GM18867 (cell line): ENCODE measurements at regions not wholly inside any gene's neighbourhood (a gene's known extent, or its start where the extent isn't known, plus 50 kb on each side); places are given as distances from the start of the nearest gene placed in this dataset.
"Not testable (repeated sequence)": the region's sequence is repeated elsewhere in the genome, so short reads cannot be mapped to it uniquely, and the experiment has no call there.

ENCODE experiments used
- ATAC-seq: cut with Tn5 transposase; IDR thresholded peaks from one replicate; pipeline ENCODE4 v1.9.1; 2021; ENCODE audit warnings: mild to moderate bottlenecking, moderate library complexity; ENCODE audit not compliant: unreplicated experiment

DNA sequence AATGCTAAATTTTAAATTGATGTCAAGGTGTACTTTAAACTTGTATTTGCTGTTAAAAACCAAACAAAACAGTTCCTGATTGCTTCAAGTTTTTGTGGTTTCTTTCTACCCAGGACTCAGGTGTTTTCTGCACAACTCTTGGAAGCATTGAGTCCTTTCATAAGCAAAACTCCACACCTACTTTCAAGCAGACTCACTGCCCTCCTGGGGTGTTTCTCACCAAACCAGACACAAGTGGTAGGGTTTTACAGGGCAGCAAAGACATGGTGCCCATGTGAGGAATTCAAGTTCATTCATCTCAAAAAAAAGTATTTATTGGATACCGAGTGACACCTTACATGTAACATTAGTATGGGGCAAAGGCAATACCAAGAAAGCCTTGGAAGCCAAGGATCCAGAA, 146.7 kb upstream of the BNIP2 start:
- no peak for ATAC-seq

DNA sequence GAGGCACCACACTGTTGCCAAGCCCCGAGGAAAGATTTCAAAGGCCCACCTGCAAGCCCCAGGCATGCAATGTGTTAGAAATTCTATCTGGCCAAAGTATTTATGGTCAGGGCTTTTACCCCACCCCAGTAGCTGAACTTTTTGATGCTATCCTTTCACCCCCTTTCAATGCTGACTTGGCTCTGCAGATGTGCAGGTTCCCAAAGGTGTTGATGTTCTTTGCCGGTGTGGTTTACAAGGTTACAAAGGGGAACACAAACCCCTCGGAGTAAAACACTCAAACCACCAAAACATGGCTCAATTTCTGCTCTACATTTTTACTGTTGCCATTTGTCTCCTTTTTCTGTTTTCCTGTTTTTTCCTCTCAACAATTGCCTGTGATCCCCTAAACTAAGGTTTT, 145.4 kb upstream of the BNIP2 start:
- no peak for ATAC-seq

DNA sequence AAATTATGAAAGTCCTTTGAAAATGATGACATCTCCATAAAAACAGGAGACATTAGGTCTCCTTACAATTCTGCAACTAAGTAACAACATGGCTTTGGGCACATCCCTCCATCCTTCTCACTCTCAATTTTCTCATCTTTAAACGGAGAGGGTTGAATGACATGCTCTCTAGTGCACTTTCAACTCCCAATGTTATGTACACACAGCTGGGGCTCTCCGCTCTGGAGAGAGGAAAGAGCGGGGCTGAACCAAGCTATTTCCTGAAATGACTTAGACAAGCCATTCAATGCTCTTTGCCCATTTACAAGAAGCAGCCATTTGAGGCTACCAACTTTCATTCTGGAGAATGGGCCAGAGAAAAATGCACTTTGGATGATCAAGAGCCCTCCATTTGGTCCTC, 144.2 kb upstream of the BNIP2 start:
- no peak for ATAC-seq

DNA sequence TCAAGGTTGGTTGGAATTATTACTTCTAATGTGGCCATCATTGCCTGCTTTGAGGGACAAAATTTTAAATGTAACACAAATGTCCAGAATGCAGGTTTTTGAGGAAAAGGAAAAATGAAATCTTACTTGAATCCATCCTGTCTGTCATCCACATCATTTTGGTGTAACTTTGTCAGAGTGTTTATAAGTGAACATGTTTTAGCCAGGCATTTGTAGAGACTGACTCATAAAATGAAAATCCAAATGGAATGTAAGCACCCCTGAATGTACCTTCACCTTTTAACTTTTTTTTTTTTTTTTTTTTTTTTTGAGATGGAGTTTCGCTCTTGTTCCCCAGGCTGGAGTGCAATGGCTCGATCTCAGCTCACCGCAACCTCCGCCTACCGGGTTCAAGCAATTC, 141.8 kb upstream of the BNIP2 start:
- ATAC-seq, result no peak

DNA sequence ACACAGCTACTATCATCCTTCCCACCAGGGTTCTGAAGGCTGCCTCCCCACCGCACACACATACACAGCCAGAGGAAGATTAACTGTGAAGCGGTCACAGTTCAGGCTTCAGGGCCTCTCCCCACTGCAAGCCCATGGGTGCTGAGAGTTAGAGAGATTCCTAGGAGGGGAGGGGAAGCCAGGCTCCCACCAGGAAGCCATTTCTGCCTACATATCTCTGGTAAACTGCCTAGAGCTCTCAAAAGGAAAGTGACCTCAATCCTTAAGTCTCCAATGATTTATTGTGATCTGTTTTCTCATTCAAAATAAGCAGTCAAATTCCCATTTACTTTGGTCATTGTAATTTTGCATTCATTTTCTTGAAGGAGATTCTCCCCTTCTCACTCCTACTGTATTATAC, 141.0 kb upstream of the BNIP2 start:
- no peak for ATAC-seq

DNA sequence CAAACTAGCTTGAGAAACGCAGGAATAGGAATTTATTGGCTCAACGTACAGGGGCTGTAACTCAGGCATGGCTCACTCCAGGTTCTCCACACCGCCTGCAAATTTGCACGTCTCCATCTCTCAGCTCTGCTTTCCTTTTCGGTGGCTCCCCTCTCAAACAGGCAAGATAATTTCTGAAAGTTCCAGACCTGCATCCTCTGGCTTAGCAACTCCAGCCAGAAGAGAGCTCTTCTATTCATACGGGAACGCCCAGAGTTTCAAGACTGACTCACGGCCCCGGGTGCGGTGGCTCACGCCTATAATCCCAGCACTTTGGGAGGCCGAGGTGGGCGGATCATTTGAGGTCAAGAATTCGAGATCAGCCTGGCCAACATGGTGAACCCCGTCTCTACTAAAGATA, 139.7 kb upstream of the BNIP2 start:
- ATAC-seq, result no peak

DNA sequence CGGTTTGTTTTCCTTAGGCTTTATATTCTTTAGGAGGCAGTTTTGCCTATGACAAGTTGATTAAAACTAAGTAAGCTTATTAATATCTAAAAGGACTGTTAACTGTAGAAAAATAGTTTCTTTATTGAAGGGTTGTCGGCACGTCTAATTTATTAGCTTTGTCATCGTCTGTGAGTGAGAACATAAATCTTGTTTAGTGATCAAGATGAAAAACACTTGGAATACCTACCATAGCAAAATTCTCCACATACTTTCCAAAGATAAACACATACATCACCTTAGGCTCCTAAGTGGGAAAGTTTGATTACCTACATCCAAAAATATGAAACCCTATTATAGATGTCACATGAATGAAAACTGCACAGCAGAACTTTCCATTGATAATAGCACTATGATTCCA, 139.1 kb upstream of the BNIP2 start:
- no peak for ATAC-seq

DNA sequence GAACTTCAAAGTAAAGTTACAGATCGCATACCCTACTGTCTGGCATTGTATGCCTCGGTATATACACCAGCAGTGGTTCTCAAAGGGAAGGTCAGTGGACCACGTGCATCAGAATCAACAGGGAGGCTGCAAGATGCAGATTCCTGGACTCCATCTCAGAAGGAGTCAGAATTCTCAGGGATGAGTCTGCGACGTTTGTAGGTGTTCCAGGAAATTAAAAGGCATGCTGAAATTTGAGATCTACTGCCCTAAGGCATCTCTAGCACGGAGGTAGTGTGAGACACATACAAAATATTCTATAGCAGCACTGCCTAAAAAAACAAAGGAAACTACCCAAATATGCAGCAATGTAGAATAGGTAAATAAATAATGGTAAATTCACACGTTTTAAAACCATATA, 136.8 kb upstream of the BNIP2 start:
- ATAC-seq, result no peak

DNA sequence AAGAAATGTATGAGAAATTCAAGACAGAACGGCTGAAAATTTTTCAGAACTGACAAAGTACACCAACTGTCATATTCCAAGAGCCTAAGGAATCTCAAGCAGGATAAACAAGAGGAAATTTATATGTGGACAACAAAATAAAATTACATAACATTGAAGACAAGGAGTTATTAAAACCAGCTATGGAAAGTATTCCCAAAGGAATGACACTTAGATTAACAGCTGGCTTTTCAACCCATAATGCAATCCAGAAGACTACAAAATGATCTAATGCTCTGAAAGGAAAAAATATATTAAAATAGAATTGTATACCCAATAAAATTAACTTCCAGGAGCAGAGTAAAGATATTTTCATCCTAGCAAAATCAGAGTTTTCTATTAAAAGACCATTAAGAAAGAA, 132.2 kb upstream of the BNIP2 start:
- no peak for ATAC-seq

DNA sequence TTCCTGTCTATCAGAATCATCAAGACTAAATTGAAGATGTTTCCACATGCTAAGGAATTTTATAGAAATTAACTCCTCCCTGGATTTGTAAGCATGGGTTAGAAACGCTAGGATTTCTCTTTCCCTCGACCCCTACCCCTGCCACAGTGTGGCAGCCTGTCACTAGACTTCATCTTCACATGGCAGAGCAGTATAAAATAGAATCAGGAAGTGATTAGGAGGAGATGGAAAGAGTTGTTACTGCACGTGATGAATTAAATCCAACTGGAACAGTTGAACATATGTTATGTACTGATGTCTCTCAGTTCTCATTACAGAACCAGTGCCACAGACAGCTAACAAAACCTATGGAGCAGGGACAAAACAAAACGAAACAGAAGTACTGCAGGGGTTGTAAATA, 130.0 kb upstream of the BNIP2 start:
- ATAC-seq, result no peak

DNA sequence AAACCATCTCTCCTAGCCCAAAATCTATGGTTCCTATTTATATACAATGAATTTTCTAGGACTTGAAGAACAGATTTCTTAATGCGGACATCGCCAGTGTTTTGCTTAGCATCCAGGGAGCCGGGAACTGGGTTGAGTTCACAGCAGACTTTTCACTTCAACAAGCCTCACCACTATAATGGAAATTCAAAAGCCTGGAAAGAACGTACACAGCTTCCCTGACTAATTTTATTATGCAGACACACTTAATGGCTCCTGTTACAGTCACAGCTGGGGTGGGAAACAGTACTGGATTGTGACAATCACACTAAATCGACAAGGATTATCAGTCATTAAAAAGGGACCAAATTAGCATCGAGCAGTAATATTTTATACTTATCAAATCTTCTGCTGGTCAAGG, 129.2 kb upstream of the BNIP2 start:
- no peak for ATAC-seq

DNA sequence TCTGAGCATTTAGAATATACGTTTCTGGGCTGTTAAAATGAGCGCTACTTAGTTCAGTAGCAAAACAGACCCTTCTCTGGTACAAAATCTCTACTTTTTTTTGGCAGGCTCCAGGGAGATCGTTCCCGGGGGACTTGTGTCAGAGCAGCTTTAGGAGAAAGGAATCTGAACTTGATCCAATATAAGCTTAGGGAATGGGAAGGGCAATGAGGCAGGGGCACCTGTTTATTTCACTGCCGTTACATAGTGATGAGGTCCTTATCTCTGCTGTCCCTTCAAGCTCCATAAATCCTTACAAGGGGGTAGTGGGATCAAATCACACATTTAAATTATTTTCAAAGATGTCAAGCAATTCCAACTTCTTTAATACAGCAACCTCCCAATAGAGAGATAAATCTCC, 128.7 kb upstream of the BNIP2 start:
- ATAC-seq, result no peak

DNA sequence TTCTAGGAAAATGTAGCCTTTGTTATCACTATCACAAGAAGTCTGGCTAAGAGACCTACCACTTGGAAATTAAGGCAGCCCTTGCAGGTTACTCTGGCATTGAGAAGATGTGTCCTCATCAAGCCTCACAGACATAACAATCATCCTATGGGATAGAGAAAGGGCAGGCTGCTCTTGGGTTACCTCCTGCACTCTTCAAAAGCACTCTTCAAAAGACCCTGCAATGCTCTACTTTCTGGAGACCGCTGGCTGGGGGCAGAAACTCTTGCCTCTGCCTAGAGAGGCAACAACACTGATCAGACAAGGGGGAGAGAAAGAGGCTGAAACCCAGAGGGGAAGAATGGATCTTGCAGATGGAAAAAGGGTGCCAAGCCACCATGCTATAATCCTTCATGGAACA, 127.9 kb upstream of the BNIP2 start:
- no peak for ATAC-seq

DNA sequence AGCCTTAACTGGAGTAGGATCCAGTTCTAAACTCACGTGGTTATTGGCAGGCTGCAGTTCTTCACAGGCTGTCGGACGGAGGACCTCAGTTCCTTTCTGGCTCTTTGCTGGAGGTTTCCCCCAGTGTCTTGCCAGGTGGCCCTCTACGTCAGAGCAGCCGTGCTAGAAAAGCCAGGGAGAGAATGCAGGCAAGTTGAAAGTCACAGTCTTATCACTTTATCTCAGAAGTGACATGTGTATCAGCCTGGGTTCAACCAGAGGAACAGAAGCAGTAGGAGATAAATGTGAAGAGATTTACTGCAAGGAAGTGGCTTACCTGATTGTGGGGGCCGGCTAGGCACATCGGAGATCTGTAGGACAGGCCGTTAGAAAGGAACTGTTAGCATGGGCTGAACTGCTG, 125.3 kb upstream of the BNIP2 start:
- no peak for ATAC-seq

DNA sequence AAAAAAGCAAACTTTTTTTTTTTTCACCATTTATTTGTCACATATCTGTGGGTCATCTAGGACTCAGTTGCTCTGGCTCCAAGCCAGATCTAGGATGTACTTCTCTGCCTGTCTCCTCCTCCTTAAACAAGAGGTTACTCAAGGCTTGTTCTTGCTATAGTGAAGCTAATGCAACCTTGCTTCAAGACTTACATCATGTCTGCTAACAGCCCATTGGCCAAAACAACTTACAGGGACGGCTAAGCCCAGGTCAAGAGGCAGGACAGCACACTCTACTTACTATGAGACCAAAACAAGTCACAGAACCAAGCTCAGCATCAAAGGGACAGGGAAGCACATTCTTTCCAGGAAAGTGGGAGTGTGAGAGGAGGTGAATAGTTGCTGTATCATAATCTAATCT, 123.8 kb upstream of the BNIP2 start:
- ATAC-seq, result no peak

DNA sequence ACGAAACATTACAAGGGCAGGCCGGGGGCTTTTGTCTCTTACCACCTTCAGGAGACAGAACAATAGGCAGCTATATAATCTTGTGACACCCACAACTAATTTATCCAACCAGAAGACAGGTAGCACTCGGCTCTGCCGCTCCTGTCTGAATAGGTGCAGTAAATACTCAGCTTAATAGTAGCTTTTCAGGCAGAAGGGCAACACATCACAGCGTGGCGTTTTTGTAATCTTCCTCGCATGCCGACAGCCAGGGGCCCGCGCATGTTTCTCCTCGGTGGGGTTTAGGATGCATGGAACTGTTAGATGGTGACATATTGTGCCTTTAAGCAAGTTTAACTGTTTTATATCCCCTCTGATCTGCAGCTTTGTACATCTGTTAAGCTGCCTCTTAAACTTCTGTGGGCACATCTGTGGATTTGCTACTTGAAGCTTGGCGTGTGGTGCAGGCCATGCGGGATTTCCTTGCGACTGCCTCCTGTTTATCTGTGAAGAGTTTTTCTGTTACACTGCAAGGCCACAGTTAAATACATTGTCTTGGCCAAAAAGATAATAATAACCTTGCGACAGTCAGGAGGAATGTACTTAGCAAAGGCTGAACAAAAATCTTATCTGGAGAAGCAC, 123.2 kb upstream of the BNIP2 start:
- ATAC-seq, result no peak

DNA sequence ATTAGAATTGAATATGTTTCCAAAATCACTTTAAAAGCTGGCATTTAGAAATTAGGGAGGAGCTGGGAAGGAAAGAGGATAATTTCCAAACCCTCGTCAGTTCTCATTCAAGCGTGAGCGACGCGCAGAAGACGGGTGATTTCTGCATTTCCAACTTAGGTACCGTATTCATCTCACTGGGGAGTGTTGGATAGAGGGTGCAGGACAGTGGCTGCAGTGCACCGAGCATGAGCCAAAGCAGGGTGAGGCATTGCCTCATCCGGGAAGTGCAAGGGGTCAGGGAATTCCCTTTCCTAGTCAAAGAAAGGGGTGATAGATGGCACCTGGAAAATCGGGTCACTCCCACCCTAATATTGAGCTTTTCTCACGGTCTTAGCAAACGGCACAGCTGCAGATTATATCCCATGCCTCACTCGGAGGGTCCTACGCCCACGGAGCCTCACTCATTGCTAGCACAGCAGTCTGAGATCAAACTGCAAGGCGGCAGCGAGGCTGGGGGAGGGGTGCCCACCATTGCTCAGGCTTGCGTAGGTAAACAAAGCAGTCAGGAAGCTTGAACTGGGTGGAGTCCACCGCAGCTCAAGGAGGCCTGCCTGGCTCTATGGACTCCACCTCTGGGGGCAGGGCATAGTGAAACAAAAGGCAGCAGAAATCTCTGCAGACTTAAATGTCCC, 114.3 kb upstream of the BNIP2 start:
- ATAC-seq, result not testable (repeated sequence)

DNA sequence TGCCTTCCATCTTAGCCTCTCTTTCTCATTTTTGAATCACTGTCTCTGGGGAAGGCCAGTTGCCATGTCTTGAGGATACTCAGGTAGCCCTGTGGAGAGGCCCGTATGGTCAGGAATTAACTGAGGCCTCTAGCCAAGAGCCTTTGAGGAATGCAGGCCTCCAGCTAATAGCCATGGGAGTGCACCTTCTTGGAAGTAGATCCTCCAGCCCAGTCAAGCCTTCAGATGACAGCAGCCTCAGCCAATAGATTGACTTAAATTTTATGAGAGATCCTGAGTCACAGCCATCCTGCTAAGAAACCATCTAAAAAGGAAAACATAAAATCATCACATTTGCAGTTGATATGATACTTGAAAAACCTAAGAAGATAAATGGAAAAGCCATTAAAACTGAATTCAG, 112.5 kb upstream of the BNIP2 start:
- no peak for ATAC-seq

DNA sequence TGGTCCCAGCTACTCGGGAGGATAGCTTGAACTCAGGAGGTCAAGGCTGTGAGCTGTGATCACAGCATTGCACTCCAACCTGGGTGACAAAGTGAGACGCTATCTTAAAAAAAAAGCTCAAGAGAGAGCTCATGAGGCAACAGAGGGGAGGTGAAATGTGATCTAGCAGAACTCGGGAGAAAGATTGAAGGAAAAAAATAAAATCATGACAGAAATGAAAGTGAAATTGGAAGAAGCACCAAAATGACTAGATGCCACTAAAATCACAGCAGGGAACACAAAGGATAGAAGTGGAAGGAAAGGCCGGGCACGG, 109.4 kb upstream of the BNIP2 start:
- ATAC-seq, result no peak

DNA sequence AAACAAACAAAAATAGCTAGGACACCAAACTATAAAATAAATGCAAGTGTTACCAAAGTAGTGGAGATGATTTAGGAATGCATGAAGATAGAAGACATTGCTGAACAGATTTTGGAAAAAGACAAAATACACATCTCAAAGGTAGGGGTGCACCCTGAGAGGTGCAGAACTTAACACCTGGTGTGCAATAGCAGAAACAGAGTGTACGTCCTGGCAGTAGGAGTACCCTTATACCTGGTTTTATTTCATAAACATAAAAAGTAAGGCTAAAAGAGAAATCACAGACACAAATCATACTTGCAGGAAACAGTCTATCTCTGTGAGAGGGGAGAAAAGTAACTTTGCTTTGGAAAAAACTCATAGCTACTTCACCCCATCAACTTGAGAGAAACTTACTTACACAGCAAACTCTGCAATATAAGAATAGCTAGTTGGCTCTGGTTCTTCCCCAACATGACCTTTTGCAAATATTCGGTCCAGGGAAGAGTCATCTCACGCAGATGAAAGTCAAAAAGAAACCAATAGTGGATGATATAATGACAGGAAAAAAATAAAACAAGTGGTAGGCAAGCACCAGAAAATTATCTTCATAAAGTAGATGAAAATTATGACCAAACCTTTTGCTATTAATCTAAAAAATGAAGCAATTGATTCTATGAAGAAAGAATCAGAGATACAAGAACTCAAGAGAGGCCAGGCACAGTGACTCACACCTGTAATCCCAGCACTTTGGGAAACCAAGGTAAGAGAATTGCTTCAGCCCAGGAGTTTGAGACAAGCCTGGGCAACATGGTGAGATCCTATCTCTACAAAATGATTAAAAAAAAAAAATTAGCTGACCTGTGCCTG, 108.9 kb upstream of the BNIP2 start:
- no peak for ATAC-seq

DNA sequence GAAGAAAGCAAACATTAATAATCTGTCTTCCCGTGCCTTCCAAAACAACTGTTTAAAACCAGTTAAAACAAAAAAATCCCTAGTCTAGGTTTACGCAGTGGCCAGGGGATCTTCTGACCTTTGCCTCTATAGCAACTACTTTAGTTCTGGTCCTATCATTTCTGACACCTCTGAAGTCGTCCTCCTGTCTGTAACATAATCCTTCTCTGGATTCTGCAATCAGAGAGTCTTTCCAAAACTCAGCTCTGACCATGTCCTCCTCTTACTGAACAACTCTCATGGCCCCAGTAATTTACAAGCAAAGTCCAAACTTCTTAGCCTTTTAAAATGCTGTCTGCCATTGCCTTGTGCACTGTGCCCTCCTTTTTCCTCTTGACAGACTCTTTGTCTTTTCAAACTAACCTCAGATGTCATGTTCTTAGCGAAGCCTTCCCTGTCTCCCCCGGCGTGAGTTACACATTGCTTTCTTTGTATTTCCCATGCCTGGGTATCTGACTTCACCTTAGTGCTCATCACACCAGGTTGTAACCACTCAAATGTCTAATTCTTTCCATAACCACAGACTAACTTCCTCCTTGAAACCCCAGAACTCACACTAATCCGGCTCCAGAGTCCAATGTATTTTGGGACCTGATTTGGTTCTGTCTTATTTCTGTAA, 105.2 kb upstream of the BNIP2 start:
- no peak for ATAC-seq

DNA sequence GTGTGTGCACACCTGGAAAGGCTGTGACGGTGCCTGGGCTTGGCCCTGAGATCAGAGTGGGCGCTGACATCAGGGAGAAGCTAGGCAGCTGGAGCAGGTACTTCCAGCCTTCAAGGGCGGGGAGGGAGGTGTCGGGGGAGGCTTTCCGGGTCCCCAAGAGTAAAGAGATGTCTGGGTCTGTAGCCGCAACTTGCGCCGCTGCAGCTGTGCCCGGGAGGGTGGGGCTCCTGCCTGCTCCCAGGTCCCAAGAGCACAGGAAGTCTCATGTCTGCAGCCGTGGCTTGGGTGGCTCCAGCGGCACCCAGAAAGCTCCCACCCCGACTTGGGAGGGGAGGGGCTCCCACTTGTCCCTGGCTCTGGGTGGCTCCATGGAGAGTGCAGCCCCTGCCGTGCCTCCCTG, 103.2 kb upstream of the BNIP2 start:
- no peak for ATAC-seq
